Osteocyte (in vitro differentiated cells): ENCODE measurements at regions not wholly inside any gene's neighbourhood (a gene's known extent, or its start where the extent isn't known, plus 50 kb on each side); places are given as distances from the start of the nearest gene placed in this dataset.
A peak's percentile ranks its signal among the peaks of the same experiment; 100 is the strongest.

Experiments used
- DNase-seq: peaks from one replicate; pipeline ENCODE4 v3.0.0; 2021; ENCODE audit warnings: mixed read lengths; ENCODE audit not compliant: unreplicated experiment; ENCODE audit errors: extremely low spot score
- H3K27ac Mint-ChIP-seq: one replicate; pipeline ENCODE4 v1.8.0; 2021; ENCODE audit warnings: mild to moderate bottlenecking, mixed read lengths; ENCODE audit not compliant: unreplicated experiment
- H3K27me3 Mint-ChIP-seq: one replicate; pipeline ENCODE4 v1.8.0; 2021; ENCODE audit warnings: mixed read lengths; ENCODE audit not compliant: unreplicated experiment
- H3K36me3 Mint-ChIP-seq: one replicate; pipeline ENCODE4 v1.8.0; 2021; ENCODE audit warnings: mixed read lengths; ENCODE audit not compliant: unreplicated experiment
- H3K4me1 Mint-ChIP-seq: one replicate; pipeline ENCODE4 v1.8.0; 2021; ENCODE audit warnings: mixed read lengths; ENCODE audit not compliant: unreplicated experiment
- H3K4me3 Mint-ChIP-seq: one replicate; pipeline ENCODE4 v1.8.0; 2021; ENCODE audit warnings: mild to moderate bottlenecking, moderate library complexity, mixed read lengths; ENCODE audit not compliant: unreplicated experiment
- H3K9me3 Mint-ChIP-seq: one replicate; pipeline ENCODE4 v1.8.0; 2021; ENCODE audit warnings: mixed read lengths; ENCODE audit not compliant: unreplicated experiment
- TF ChIP-seq, protein P1 (sequence below): fragments of 200-600 bp; sonication (generic); IDR thresholded peaks from 2 replicates; pipeline ENCODE4 v1.5.0; 2021; ENCODE audit warnings: antibody characterized with exemption, mild to moderate bottlenecking, moderate library complexity

DNA sequence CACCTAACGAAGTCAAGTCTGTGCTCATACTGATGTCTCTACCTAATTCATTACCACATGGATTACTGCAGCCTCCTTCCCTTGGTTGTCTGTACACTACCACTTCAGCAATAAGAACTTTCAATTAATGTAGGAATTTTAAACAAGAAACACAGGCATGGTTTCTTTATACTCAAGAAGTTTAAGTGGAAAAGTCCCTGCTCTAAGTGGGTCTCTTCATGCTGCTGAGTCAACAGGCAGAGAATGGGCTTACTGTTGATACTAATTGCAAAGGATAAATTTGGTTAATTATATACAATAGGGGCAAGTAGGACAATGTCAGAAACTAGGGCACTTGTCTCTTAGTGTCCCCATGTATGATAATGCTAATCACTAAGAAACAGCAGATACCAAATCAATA, 392.6 kb downstream of the DSEL start:
- no peaks in the 10 kb centered on the region for H3K4me1 Mint-ChIP-seq

GRCh38 chr18:67117804-67118203, 398.7 kb downstream of the DSEL start:
- H3K36me3 Mint-ChIP-seq, result no peaks in the 10 kb centered on the region
- H3K4me1 Mint-ChIP-seq, result peaks cover 7% of the 10 kb centered on the region
- TF ChIP-seq, protein P1, sequence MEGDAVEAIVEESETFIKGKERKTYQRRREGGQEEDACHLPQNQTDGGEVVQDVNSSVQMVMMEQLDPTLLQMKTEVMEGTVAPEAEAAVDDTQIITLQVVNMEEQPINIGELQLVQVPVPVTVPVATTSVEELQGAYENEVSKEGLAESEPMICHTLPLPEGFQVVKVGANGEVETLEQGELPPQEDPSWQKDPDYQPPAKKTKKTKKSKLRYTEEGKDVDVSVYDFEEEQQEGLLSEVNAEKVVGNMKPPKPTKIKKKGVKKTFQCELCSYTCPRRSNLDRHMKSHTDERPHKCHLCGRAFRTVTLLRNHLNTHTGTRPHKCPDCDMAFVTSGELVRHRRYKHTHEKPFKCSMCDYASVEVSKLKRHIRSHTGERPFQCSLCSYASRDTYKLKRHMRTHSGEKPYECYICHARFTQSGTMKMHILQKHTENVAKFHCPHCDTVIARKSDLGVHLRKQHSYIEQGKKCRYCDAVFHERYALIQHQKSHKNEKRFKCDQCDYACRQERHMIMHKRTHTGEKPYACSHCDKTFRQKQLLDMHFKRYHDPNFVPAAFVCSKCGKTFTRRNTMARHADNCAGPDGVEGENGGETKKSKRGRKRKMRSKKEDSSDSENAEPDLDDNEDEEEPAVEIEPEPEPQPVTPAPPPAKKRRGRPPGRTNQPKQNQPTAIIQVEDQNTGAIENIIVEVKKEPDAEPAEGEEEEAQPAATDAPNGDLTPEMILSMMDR, result no peak
- no peaks in the 10 kb centered on the region for H3K9me3 Mint-ChIP-seq
- H3K27me3 Mint-ChIP-seq, result peaks cover 40% of the 10 kb centered on the region
- no peak overlapping the region for H3K4me3 Mint-ChIP-seq
- DNase-seq, result no peak
- no peak overlapping the region for H3K27ac Mint-ChIP-seq

More for the DNA sequence above, 392.6 kb downstream of the DSEL start:
- H3K27me3 Mint-ChIP-seq, result peaks cover 42% of the 10 kb centered on the region
- H3K9me3 Mint-ChIP-seq, result no peaks in the 10 kb centered on the region
- no peak overlapping the region for H3K27ac Mint-ChIP-seq
- H3K36me3 Mint-ChIP-seq, result no peaks in the 10 kb centered on the region
- TF ChIP-seq, protein P1, result no peak
- H3K4me3 Mint-ChIP-seq, result no peak overlapping the region
- no peak for DNase-seq

DNA sequence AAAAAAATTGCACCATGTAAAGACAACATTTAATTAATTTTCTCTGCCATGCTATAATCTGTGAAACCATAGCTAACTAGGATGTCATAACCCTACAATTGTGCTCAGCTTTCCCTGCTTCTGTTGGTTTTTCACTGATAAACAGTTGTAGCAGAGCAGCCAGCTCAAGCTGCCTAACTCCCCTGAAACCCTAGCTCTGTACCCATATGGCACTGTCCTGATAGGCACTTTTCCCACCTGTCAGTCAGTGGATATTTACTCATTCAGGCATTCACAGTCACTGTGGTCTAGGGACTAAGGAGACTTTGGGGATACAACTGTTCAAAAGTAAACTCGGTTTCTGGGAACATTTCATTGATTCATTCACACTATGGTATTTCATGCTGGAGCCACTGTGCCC, 407.0 kb downstream of the DSEL start:
- TF ChIP-seq, protein P1, result no peak
- H3K27ac Mint-ChIP-seq, result no peak overlapping the region

GRCh38 chr18:67108894-67109293, 407.6 kb downstream of the DSEL start:
- Mint-ChIP-seq H3K27ac (no peak overlapping the region), H3K27me3 (peaks cover 35% of the 10 kb centered on the region), H3K9me3 (no peaks in the 10 kb centered on the region), H3K4me1 (no peaks in the 10 kb centered on the region), H3K36me3 (no peaks in the 10 kb centered on the region), H3K4me3 (no peak overlapping the region)
- TF ChIP-seq, protein P1, result no peak
- no peak for DNase-seq

More for the DNA sequence above, 407.0 kb downstream of the DSEL start:
- no peaks in the 10 kb centered on the region for H3K4me1 Mint-ChIP-seq
- no peak overlapping the region for H3K4me3 Mint-ChIP-seq
- peaks cover 37% of the 10 kb centered on the region for H3K27me3 Mint-ChIP-seq
- H3K36me3 Mint-ChIP-seq, result no peaks in the 10 kb centered on the region
- no peak for DNase-seq
- H3K9me3 Mint-ChIP-seq, result no peaks in the 10 kb centered on the region

- Mint-ChIP-seq H3K4me3 (no peak overlapping the region), H3K27ac (no peak overlapping the region), H3K27me3 (peaks cover 45% of the 10 kb centered on the region), H3K9me3 (no peaks in the 10 kb centered on the region), H3K4me1 (no peaks in the 10 kb centered on the region), H3K36me3 (no peaks in the 10 kb centered on the region)
- no peak for DNase-seq
- TF ChIP-seq, protein P1, result peak; percentile 92
Measured at GRCh38 chr18:67104700-67105284, 411.7 kb downstream of the DSEL start.
